GM19043 (cell line): ENCODE measurements at regions not wholly inside any gene's neighbourhood (a gene's known extent, or its start where the extent isn't known, plus 50 kb on each side); places are given as distances from the start of the nearest gene placed in this dataset.

Experiments used
- ATAC-seq: cut with Tn5 transposase; IDR thresholded peaks from one replicate; pipeline ENCODE4 v1.9.1; 2021; ENCODE audit warnings: low read depth; ENCODE audit not compliant: unreplicated experiment

- no peak for ATAC-seq
Observed at GRCh38 chrX:43560247-43560946, 95.7 kb upstream of the MAOA start.

- ATAC-seq, result no peak
Observed at GRCh38 chrX:43562372-43562771, 93.7 kb upstream of the MAOA start.

- ATAC-seq, result no peak
Observed at GRCh38 chrX:43564953-43565352, 91.1 kb upstream of the MAOA start.

- no peak for ATAC-seq
Observed at GRCh38 chrX:43566170-43566569, 89.9 kb upstream of the MAOA start.

- no peak for ATAC-seq
Observed at GRCh38 chrX:43573441-43574015, 82.6 kb upstream of the MAOA start.

GRCh38 chrX:43580621-43581020 is 75.5 kb upstream of the MAOA start:
- ATAC-seq, result no peak

- no peak for ATAC-seq
Observed at GRCh38 chrX:43581167-43581566, 74.9 kb upstream of the MAOA start.

- ATAC-seq, result no peak
Observed at GRCh38 chrX:43581888-43582539, 74.1 kb upstream of the MAOA start.

- ATAC-seq, result no peak
Observed at GRCh38 chrX:43582540-43582913, 73.6 kb upstream of the MAOA start.

GRCh38 chrX:43585922-43586321 is 70.2 kb upstream of the MAOA start:
- ATAC-seq, result no peak

- no peak for ATAC-seq
Observed at GRCh38 chrX:43586830-43587229, 69.3 kb upstream of the MAOA start.

- no peak for ATAC-seq
Observed at GRCh38 chrX:43589735-43590134, 66.4 kb upstream of the MAOA start.

GRCh38 chrX:43590150-43590549 is 65.9 kb upstream of the MAOA start:
- ATAC-seq, result no peak

GRCh38 chrX:43592597-43592996 is 63.5 kb upstream of the MAOA start:
- ATAC-seq, result no peak

GRCh38 chrX:43595931-43596330 is 60.2 kb upstream of the MAOA start:
- ATAC-seq, result no peak

- no peak for ATAC-seq
Observed at GRCh38 chrX:43604753-43605152, 51.3 kb upstream of the MAOA start.

GRCh38 chrX:43605351-43605750 is 50.7 kb upstream of the MAOA start:
- no peak for ATAC-seq
